ENCODE measurements at regions not wholly inside any gene's neighbourhood (a gene's known extent, or its start where the extent isn't known, plus 50 kb on each side); places are given as distances from the start of the nearest gene placed in this dataset.

- no peak for TF ChIP-seq CTCF (IDR thresholded peaks at IDR 0.05)
These were observed 150.3 kb downstream of the PTGER3 start for GRCh38 chr1:70897273-70897672.

DNA sequence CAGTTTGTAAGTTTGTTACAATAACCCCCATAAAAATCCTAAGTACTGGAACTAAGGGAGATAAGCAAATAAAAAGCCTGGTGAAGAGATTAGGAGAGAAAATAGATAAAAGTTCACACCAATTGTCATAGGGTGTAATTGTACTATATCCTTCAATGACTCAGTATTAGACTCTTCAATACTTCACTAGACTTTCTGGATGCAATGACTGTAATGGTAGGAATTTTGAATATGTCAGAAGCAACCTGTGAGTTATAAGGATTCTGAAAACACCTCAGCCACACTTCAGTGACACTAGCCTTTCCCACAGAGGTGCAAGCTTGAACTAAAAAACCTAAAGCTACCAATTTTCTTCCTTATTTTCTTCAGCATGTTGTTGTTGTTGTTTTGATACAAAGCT, 147.9 kb downstream of the PTGER3 start:
- TF ChIP-seq CTCF (IDR thresholded peaks at IDR 0.05), result no peak

DNA sequence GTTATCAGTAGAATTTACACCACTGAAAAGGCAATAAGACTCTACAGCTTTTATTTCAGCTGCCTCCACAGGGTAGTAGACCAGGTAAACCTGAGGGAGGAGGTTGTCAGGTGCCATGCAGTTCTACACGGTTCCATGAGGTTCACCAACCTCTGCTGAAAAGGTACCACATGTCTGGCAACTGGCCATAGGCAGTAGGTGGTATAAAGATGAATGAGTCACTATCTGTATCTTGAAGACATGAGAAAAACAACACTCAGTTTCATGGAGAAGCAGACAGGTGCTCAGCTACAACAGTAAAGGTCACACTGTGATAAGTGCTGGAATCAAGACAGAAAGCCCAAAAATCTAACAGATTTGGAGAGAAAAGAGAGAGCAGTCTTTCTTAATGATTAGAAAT, 145.4 kb downstream of the PTGER3 start:
- no peak for TF ChIP-seq CTCF (IDR thresholded peaks at IDR 0.05)

DNA sequence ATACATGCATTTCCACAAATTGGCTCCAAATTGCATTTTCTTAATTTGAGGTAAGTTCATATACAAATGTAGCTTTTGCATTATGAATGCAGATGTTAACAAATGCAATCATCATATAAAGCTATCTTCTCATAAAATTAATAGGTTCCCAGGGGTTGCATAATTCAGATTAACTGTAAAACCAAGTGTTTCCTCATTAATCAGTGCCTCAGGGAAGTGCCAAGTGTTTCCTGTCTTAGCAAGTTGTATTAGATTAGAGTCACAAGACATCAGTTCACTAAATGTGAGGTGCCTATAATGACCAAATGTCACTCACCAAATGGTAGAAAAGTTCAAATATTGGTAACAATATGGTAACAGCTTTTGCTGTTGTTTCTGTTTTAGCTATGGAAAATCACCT, 140.8 kb downstream of the PTGER3 start:
- TF ChIP-seq CTCF (IDR thresholded peaks at IDR 0.05), result no peak

- no peak for TF ChIP-seq CTCF (IDR thresholded peaks at IDR 0.05)
These were observed 139.9 kb downstream of the PTGER3 start for GRCh38 chr1:70907563-70908310.

GRCh38 chr1:70909262-70909822, 138.3 kb downstream of the PTGER3 start:
- no peak for TF ChIP-seq CTCF (IDR thresholded peaks at IDR 0.05)

DNA sequence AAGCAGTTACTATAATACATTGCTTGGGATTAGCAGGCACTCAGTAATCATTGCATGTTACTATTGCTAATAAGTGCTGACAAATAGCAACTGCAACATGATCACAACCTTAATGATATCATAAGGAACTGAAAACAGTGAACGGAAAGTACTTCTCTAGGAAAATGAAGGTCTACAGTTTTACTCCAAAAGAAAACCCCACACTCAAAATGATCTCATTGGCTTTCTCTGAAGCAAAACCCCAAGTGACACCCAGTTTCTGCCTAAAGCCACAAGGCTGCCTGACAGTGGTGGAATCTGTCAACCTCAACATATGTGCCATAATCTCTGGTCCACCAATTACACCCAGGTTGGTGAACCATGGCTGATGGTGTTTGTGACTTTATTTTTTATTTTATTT, 137.6 kb downstream of the PTGER3 start:
- TF ChIP-seq CTCF (IDR thresholded peaks at IDR 0.05), result no peak

Measured in LNCAP (cell line).